Activated CD8-positive, alpha-beta memory T cell treated with anti-CD3 and anti-CD28 coated beads, Interleukin-2, amount 50 U/mL, for 4 hours (primary cell): ENCODE measurements at regions not wholly inside any gene's neighbourhood (a gene's known extent, or its start where the extent isn't known, plus 50 kb on each side); places are given as distances from the start of the nearest gene placed in this dataset.

Experiments used
- DNase-seq: peaks from one replicate; pipeline ENCODE4 v3.0.0-alpha.2; 2020

- DNase-seq, result no peak
Observed at GRCh38 chr22:47225931-47226633, 463.6 kb downstream of the TBC1D22A start.

- no peak for DNase-seq
Observed at GRCh38 chr22:47225080-47225930, 462.9 kb downstream of the TBC1D22A start.
